CD14-positive monocyte (primary cell): ENCODE measurements at regions not wholly inside any gene's neighbourhood (a gene's known extent, or its start where the extent isn't known, plus 50 kb on each side); places are given as distances from the start of the nearest gene placed in this dataset.

Experiments
- DNase-seq, 3 donors: peaks; one replicate each; pipeline ENCODE4 v3.0.0-alpha.2; 2011 to 2022
- H2AFZ ChIP-seq: 2 replicates; pipeline ENCODE4 v1.6.0; 2012; ENCODE audit warnings: mild to moderate bottlenecking, low read depth, low read length, inconsistent platforms; ENCODE audit not compliant: insufficient read depth, poor library complexity, severe bottlenecking
- H3K27ac ChIP-seq, 2 donors: 1 replicate in 1 of 2; 2 replicates in 1 of 2; pipeline ENCODE4 v1.5.1; 2012 to 2013; ENCODE audit warnings: low read length in 2 of 2, control low read depth in 1 of 2, inconsistent platforms in 1 of 2, low read depth in 1 of 2, mild to moderate bottlenecking in 1 of 2
- H3K27me3 ChIP-seq, 2 donors: one replicate each; pipeline versions ENCODE4 v1.6.0 to v1.6.1; 2011 to 2013; ENCODE audit warnings: low read length in 2 of 2; ENCODE audit not compliant: control insufficient read depth in 2 of 2, insufficient read depth in 2 of 2
- H3K36me3 ChIP-seq, 2 donors: replicated peaks in 1 of 2; 1 replicate in 1 of 2; 2 replicates in 1 of 2; pipeline versions ENCODE4 v1.5.1 to v1.6.1; 2012 to 2013; ENCODE audit warnings: low read length in 2 of 2, control low read depth in 1 of 2, inconsistent platforms in 1 of 2, mild to moderate bottlenecking in 1 of 2; ENCODE audit not compliant: insufficient read depth in 2 of 2, control insufficient read depth in 1 of 2
- H3K4me1 ChIP-seq, 2 donors: 1 replicate in 1 of 2; 2 replicates in 1 of 2; pipeline versions ENCODE4 v1.5.1 to v1.6.1; 2012 to 2013; ENCODE audit warnings: low read length in 2 of 2, control low read depth in 1 of 2, inconsistent platforms in 1 of 2, mild to moderate bottlenecking in 1 of 2, moderate library complexity in 1 of 2; ENCODE audit not compliant: insufficient read depth in 2 of 2, control insufficient read depth in 1 of 2
- H3K4me2 ChIP-seq: replicated peaks from 2 replicates; pipeline ENCODE3; 2012; ENCODE audit warnings: low read length, moderate library complexity, mild to moderate bottlenecking; ENCODE audit not compliant: poor library complexity, severe bottlenecking; ENCODE audit errors: extremely low read depth
- H3K4me3 ChIP-seq, 3 experiments: fragments of 200-600 bp in 1 of 3; sonication (generic) in 1 of 3; replicated peaks in 1 of 3; 1 replicate in 2 of 3; 2 replicates in 1 of 3; pipeline ENCODE4 v1.5.1; 2011 to 2013; ENCODE audit warnings: low read length in 3 of 3, mild to moderate bottlenecking in 3 of 3, control low read depth in 2 of 3, low read depth in 2 of 3, inconsistent platforms in 1 of 3, moderate library complexity in 1 of 3
- H3K79me2 ChIP-seq: 2 replicates; pipeline ENCODE4 v1.6.0; 2012; ENCODE audit warnings: mild to moderate bottlenecking, control low read depth, inconsistent platforms, low read length, moderate library complexity; ENCODE audit not compliant: insufficient read depth
- H3K9ac ChIP-seq: 2 replicates; pipeline ENCODE4 v1.6.0; 2017; ENCODE audit warnings: low read length, mild to moderate bottlenecking; ENCODE audit not compliant: insufficient read depth, poor library complexity, severe bottlenecking
- H3K9me3 ChIP-seq, 2 donors: replicated peaks in 1 of 2; 1 replicate in 1 of 2; 2 replicates in 1 of 2; pipeline versions ENCODE4 v1.5.1 to v1.6.1; 2012 to 2013; ENCODE audit warnings: low read length in 2 of 2, control low read depth in 1 of 2; ENCODE audit not compliant: control insufficient read depth in 1 of 2, insufficient read depth in 1 of 2
- H4K20me1 ChIP-seq: 2 replicates; pipeline ENCODE4 v1.6.0; 2012; ENCODE audit warnings: mild to moderate bottlenecking, low read length, control low read depth, moderate library complexity; ENCODE audit not compliant: insufficient read depth
- H3K27ac Mint-ChIP-seq, 7 donors: one replicate each; pipeline ENCODE4 v1.8.0; 2020; ENCODE audit warnings: mild to moderate bottlenecking in 7 of 7, mixed read lengths in 7 of 7, moderate library complexity in 6 of 7, inconsistent platforms in 2 of 7
- H3K27me3 Mint-ChIP-seq, 3 donors: one replicate each; pipeline ENCODE4 v1.8.0; 2021 to 2022; ENCODE audit warnings: low read depth in 3 of 3, mild to moderate bottlenecking in 3 of 3, mixed read lengths in 3 of 3, moderate library complexity in 3 of 3, inconsistent platforms in 1 of 3
- H3K36me3 Mint-ChIP-seq, 2 donors: one replicate each; pipeline ENCODE4 v1.8.0; 2020; ENCODE audit warnings: mixed read lengths in 2 of 2, inconsistent platforms in 1 of 2, mild to moderate bottlenecking in 1 of 2
- H3K4me1 Mint-ChIP-seq: one replicate; pipeline ENCODE4 v1.8.0; 2020; ENCODE audit warnings: mild to moderate bottlenecking, mixed read lengths
- H3K4me3 Mint-ChIP-seq, 2 donors: one replicate each; pipeline ENCODE4 v1.8.0; 2020; ENCODE audit warnings: mild to moderate bottlenecking in 2 of 2, mixed read lengths in 2 of 2, moderate library complexity in 1 of 2
- H3K9me3 Mint-ChIP-seq, 7 donors: one replicate each; pipeline ENCODE4 v1.8.0; 2020 to 2022; ENCODE audit warnings: mixed read lengths in 7 of 7, mild to moderate bottlenecking in 6 of 7, moderate library complexity in 6 of 7, inconsistent platforms in 2 of 7
- WGBS: methylation state at CpG from one replicate; pipeline ENCODE4 v1.1.5; 2013; ENCODE audit warnings: missing lambda C conversion rate; ENCODE audit not compliant: insufficient coverage; 5-methylcytosine and 5-hydroxymethylcytosine counted together
- intact Hi-C, 2 donors: fragments of 100-400 bp; cut with micrococcal nuclease; formaldehyde crosslinking; loops; one replicate each; pipeline versions ENCODE4 v1.15.0 to v1.15.1; 2023
- TF ChIP-seq, protein P1 (sequence below): fragments of 200-600 bp; IDR thresholded peaks from one replicate; pipeline ENCODE4 v1.8.0; 2022; ENCODE audit warnings: antibody characterized with exemption, mild to moderate bottlenecking

DNA sequence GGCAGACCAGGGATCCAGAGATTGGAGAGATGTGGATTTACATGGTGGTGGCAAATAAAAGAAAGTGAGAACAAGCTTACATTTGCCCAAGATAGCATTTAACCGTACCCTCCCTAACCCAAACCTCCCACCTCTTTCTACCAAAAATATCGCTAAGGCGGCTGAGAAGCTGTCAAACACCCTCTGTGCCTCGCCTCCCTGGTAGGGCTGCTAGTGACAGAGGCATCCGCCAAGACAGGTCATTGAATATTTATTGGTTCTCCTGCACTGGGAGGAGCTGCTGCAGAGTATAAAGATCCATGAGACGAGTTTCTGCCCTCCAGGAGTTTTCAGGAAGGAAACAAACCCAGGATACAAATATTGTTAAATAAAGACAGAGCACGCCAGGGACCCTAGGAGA is 107.3 kb upstream of the TMC3 start:
- Histone ChIP-seq H3K36me3 (no peaks in the 10 kb centered on the region), H3K4me2 (no peak overlapping the region), H3K27ac (no peak overlapping the region), H2AFZ (no peak overlapping the region), H3K79me2 (no peaks in the 10 kb centered on the region), H3K9ac (no peak overlapping the region), H3K4me3 (no peak overlapping the region), H3K4me1 (no peaks in the 10 kb centered on the region), H3K9me3 (no peaks in the 10 kb centered on the region), H4K20me1 (no peaks in the 10 kb centered on the region), H3K27me3 (no peaks in the 10 kb centered on the region)
- Mint-ChIP-seq H3K9me3 (no peaks in the 10 kb centered on the region), H3K27me3 (no peaks in the 10 kb centered on the region), H3K4me1 (no peaks in the 10 kb centered on the region), H3K36me3 (no peaks in the 10 kb centered on the region), H3K4me3 (no peak overlapping the region), H3K27ac (no peak overlapping the region)
- no peak for DNase-seq
- TF ChIP-seq, protein P1, sequence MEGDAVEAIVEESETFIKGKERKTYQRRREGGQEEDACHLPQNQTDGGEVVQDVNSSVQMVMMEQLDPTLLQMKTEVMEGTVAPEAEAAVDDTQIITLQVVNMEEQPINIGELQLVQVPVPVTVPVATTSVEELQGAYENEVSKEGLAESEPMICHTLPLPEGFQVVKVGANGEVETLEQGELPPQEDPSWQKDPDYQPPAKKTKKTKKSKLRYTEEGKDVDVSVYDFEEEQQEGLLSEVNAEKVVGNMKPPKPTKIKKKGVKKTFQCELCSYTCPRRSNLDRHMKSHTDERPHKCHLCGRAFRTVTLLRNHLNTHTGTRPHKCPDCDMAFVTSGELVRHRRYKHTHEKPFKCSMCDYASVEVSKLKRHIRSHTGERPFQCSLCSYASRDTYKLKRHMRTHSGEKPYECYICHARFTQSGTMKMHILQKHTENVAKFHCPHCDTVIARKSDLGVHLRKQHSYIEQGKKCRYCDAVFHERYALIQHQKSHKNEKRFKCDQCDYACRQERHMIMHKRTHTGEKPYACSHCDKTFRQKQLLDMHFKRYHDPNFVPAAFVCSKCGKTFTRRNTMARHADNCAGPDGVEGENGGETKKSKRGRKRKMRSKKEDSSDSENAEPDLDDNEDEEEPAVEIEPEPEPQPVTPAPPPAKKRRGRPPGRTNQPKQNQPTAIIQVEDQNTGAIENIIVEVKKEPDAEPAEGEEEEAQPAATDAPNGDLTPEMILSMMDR, result no peak
- intact Hi-C loops, result loop anchor here in 1 of 2 donors (2.0 to 10.0 kb wide), 2 partner anchors 565 to 703 kb away; partner anchors contain the start of gene MEX3B
- 89% methylated on average over 3 of the region's 7 CpGs for WGBS

DNA sequence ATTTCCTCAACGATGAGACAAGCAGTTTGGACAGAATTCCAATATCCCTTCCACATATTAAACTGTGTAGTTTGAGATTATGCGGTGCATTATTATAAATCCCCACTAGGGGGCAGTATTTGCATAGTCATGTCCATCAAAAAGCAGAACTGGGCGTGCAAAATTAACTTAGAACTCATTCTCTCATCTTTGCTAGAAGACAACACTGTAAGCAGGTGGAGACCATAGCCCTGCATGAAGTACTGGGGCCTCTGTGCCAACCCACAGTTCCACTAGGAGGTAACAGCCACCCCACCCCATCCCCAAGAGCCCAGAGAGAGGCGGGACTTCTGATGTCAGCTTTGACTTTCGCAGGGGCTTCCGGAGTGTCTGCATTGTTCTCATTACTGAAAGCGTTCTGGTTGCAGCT is 106.6 kb upstream of the TMC3 start:
- no peak overlapping the region for H2AFZ ChIP-seq
- H3K79me2 ChIP-seq, result no peaks in the 10 kb centered on the region
- H4K20me1 ChIP-seq, result no peaks in the 10 kb centered on the region
- TF ChIP-seq, protein P1, result peak; percentile 90
- H3K4me1 Mint-ChIP-seq, result no peaks in the 10 kb centered on the region
- H3K27ac Mint-ChIP-seq, result no peak overlapping the region
- no peaks in the 10 kb centered on the region for H3K4me1 ChIP-seq
- no peak overlapping the region for H3K9ac ChIP-seq
- no peaks in the 10 kb centered on the region for H3K9me3 Mint-ChIP-seq
- H3K4me3 ChIP-seq, result no peak overlapping the region
- no peak overlapping the region for H3K27ac ChIP-seq
- peak; percentile 37 to 61 (median 45) for DNase-seq
- no peaks in the 10 kb centered on the region for H3K27me3 Mint-ChIP-seq
- H3K9me3 ChIP-seq, result no peaks in the 10 kb centered on the region
- WGBS, result 0% methylated on average over 1 of the region's 7 CpGs
- H3K4me3 Mint-ChIP-seq, result peak overlapping the region in 1 of 2 donors; percentile 21
- no peak overlapping the region for H3K4me2 ChIP-seq
- H3K27me3 ChIP-seq, result no peaks in the 10 kb centered on the region
- intact Hi-C loops, result loop anchor here in 1 of 2 donors (2.0 to 10.0 kb wide), 2 partner anchors 566 to 704 kb away; partner anchors contain the start of gene MEX3B
- no peaks in the 10 kb centered on the region for H3K36me3 ChIP-seq
- H3K36me3 Mint-ChIP-seq, result no peaks in the 10 kb centered on the region
